HepG2 (cell line): ENCODE measurements at regions not wholly inside any gene's neighbourhood (a gene's known extent, or its start where the extent isn't known, plus 50 kb on each side); places are given as distances from the start of the nearest gene placed in this dataset.

Experiments
- HDAC1 ChIP-seq: sonication (generic); formaldehyde crosslinking; IDR thresholded peaks from 2 replicates; pipeline ENCODE4 v1.5.1; 2020; ENCODE audit warnings: mild to moderate bottlenecking, missing genetic modification reagents
- RAD21 ChIP-seq: fragments of 450-650 bp; formaldehyde crosslinking; IDR thresholded peaks from 2 replicates; pipeline ENCODE4 v1.5.0; 2020; ENCODE audit warnings: mild to moderate bottlenecking
- ZKSCAN1 ChIP-seq: fragments of 150-350 bp; IDR thresholded peaks from 2 replicates; pipeline ENCODE4 v1.6.1; 2014; ENCODE audit warnings: low read length

DNA sequence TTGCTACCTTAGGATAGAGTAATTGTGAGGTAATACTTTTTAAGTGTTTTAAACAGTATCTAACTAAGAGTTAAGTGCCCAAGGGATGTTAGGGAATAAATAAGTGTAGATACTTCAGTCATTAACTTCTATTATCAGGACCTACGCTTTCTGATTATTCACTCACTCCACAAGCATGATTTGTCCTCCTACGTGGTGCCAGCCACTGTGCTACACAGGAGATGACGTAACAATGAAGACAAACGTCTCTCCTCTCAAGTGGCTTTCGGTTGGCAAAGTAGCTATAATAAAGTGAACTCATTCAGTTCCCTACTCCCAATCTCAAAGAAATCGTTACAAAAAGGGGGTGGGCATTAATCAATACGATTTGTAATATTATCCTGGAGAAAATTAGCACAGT is 100.9 kb upstream of the SETBP1 start:
- TF ChIP-seq HDAC1 (CRISPR knock-in tag) (no peak), ZKSCAN1 (no peak), RAD21 (CRISPR knock-in tag) (no peak)
